Stimulated activated memory B cell treated with anti-CD40 and anti-IgM and Interleukin-4, amounts not matched to agents 10 μg/mL and 1 μg/mL and 100 μg/mL, for 72 hours (primary cell): ENCODE measurements at regions not wholly inside any gene's neighbourhood (a gene's known extent, or its start where the extent isn't known, plus 50 kb on each side); places are given as distances from the start of the nearest gene placed in this dataset.
A peak's percentile ranks its signal among the peaks of the same experiment; 100 is the strongest.

Experiments used
- ATAC-seq: fragments of 150-1000 bp; cut with Tn5 transposase; 2 replicates; pipeline ENCODE4 v1.10.0; 2021
- H3K27ac Mint-ChIP-seq: one replicate; pipeline ENCODE4 v1.8.0; 2022; ENCODE audit warnings: mild to moderate bottlenecking, mixed read lengths
- H3K27me3 Mint-ChIP-seq: one replicate; pipeline ENCODE4 v1.8.0; 2022; ENCODE audit warnings: mixed read lengths
- H3K36me3 Mint-ChIP-seq: one replicate; pipeline ENCODE4 v1.8.0; 2022; ENCODE audit warnings: mixed read lengths
- H3K4me1 Mint-ChIP-seq: one replicate; pipeline ENCODE4 v1.8.0; 2022; ENCODE audit warnings: mixed read lengths
- H3K4me3 Mint-ChIP-seq: one replicate; pipeline ENCODE4 v1.8.0; 2022; ENCODE audit warnings: mild to moderate bottlenecking, moderate library complexity, mixed read lengths
- H3K9me3 Mint-ChIP-seq: one replicate; pipeline ENCODE4 v1.8.0; 2022; ENCODE audit warnings: mixed read lengths

DNA sequence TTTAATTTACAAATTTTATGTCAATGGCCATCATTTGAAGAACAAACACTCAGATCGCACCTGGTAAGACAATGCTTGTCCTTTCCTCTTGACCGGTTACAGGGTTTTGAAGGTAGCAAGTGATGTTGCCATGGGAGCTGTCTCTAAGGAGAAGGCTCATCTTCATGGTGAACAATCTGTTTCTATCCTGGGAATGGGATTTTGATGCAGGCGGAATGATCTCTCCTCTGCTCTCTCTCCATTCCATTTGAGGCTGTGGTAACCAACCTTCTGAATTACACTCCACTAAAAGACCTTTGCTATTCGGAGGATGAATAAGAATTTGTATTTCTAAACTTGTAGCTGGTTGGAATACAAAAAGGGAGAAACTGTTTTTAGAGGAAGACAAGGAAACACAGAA is 57.9 kb upstream of the SLC5A9 start:
- no peak overlapping the region for H3K4me3 Mint-ChIP-seq
- no peak overlapping the region for H3K27ac Mint-ChIP-seq
- no peaks in the 10 kb centered on the region for H3K4me1 Mint-ChIP-seq
- peaks cover 10% of the 10 kb centered on the region for H3K9me3 Mint-ChIP-seq
- H3K27me3 Mint-ChIP-seq = peaks cover 16% of the 10 kb centered on the region
- no peak for ATAC-seq
- no peaks in the 10 kb centered on the region for H3K36me3 Mint-ChIP-seq

DNA sequence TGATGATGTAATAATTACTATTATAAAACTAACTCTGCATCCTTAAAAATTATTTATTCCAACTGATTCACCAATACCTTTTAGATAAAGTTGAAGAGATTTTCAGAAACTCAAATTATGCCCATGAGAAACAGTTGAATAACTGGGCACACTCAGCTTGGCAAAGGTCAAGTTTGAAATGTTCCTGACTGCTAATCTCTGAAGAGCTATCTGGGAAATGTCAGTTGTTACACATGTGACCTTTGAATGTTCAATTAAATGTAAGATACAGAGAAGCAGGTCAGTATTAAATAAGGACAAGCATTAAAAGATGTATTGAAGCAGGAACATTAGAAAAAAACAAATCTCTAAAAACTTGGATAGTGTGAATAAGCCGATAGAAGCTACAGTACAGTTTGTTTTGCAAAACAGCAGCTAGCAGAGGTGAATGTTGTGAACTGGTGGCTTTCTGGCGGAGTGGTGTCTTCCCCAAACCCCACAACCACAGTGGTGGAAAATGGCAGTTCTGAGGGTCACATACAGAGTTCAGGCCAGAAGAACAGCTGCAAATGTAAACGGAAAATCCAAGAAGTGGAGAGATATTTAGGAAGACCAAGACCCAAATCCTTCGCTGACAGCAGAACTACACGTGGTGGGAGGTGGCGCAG is 61.9 kb upstream of the SLC5A9 start:
- H3K27me3 Mint-ChIP-seq = peaks cover 16% of the 10 kb centered on the region
- H3K9me3 Mint-ChIP-seq = no peaks in the 10 kb centered on the region
- ATAC-seq = no peak
- no peaks in the 10 kb centered on the region for H3K36me3 Mint-ChIP-seq
- H3K4me3 Mint-ChIP-seq = no peak overlapping the region
- no peaks in the 10 kb centered on the region for H3K4me1 Mint-ChIP-seq
- H3K27ac Mint-ChIP-seq = no peak overlapping the region

DNA sequence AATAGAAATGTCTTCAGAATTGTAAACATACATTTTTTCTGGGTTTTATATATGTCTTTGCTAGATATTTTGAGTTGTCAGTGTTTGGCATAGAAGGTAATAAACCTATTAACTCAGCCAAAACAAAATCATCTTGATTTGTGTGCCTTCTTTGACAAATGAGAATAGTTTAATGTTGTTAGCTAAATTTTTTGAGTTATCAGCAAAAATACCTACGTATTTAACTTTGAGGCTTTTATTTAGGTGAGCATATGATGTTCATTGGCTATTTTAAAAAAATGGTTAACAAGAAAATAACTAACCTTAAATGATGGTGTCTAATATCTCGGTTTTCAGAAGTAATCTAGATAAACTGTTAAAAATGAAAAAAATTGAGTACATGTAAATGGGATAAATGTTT is 83.2 kb upstream of the SLC5A9 start:
- ATAC-seq = no peak
- Mint-ChIP-seq H3K27me3 (peaks cover 51% of the 10 kb centered on the region), H3K9me3 (no peaks in the 10 kb centered on the region), H3K4me3 (no peak overlapping the region), H3K27ac (no peak overlapping the region), H3K36me3 (no peaks in the 10 kb centered on the region), H3K4me1 (no peaks in the 10 kb centered on the region)

DNA sequence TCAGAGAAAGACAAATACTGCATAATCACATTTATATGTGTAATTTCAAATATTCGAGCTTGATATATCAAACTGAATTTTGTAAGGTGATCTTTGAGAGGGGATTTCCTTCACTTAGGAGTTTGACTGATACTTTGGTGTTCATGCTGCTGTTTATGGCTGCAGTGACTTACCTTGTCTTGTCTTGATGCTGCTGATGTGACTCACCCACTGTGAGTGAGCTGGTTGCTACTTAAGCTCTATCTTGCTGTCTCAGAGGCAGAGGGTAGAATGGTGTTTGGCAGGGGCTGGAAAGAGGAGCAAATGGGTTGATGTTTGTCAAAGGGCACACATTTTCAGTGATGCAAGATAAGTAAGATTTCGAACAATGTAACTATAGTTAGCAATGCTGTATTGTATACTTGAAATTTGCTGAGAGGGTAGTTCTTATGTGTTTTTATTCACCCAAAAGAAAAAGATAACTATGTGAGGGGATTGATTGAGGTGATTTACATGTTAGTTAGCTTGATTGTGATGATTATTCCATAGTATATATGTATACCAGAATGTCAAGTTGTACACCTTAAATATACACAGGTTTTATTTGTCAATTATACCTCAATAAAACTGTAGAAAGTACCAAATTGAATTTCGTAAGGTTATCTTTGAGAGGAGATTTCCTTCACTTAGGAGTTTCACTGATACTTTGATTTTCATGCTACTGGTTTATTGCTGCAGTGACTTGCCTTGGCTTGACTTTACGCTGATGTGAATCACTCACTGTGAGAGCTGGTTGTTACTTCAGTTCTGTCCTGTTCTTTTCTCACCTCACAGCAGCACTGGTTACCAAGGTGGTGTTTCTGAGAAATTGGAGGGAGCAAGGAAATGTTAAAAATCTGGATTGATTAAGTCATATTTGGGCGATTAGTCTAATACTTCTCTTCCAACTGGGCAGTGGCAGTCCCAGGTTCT is 94.5 kb upstream of the SLC5A9 start:
- H3K27me3 Mint-ChIP-seq = peaks cover 12% of the 10 kb centered on the region
- H3K27ac Mint-ChIP-seq = no peak overlapping the region
- ATAC-seq = no peak
- peaks cover 5% of the 10 kb centered on the region for H3K9me3 Mint-ChIP-seq
- H3K4me3 Mint-ChIP-seq = no peak overlapping the region
- H3K4me1 Mint-ChIP-seq = no peaks in the 10 kb centered on the region
- no peaks in the 10 kb centered on the region for H3K36me3 Mint-ChIP-seq

DNA sequence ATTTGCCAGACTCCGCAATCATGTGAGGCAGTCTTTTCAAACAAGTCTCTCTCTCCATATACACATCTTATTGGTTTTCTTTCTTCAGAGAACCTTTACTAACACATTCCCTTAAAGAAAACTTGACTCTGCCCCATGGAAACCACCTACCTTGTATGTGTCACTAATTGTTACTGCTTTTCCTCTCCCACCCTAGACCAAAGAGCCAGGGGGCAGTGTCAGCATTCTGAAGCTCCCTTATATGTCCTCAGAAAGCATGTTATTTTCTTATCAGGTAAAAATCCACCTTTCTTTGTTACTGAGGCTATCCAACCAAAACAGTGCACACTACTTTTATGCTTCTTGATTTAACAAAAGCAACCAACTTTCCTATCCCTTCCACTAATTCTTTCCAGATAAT is 98.9 kb upstream of the SLC5A9 start:
- ATAC-seq = no peak
- no peaks in the 10 kb centered on the region for H3K36me3 Mint-ChIP-seq
- H3K4me3 Mint-ChIP-seq = no peak overlapping the region
- H3K27ac Mint-ChIP-seq = no peak overlapping the region
- peaks cover 23% of the 10 kb centered on the region for H3K27me3 Mint-ChIP-seq
- no peaks in the 10 kb centered on the region for H3K4me1 Mint-ChIP-seq
- H3K9me3 Mint-ChIP-seq = peaks cover 4% of the 10 kb centered on the region

DNA sequence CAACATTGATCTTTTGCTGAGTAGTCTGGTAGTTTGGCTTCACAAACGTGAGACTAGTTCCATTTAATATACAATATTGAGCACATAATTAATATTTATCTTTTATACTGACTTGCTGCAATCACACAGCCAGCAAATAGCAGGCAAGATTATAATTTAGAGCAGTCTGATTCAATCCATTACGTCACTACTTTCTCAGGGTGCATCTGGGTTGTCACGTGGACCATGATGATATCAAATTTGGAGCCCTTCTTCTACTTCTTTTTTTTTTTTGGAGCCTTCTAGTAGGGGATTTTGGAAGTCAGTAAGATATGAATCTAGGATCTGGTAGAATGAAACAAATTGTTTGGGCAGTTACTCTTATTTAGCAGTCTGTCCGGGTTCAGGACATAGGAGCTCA is 100.6 kb upstream of the SLC5A9 start:
- Mint-ChIP-seq H3K4me1 (no peaks in the 10 kb centered on the region), H3K4me3 (no peak overlapping the region), H3K27ac (no peak overlapping the region), H3K9me3 (peaks cover 8% of the 10 kb centered on the region), H3K36me3 (no peaks in the 10 kb centered on the region), H3K27me3 (peaks cover 23% of the 10 kb centered on the region)
- no peak for ATAC-seq

DNA sequence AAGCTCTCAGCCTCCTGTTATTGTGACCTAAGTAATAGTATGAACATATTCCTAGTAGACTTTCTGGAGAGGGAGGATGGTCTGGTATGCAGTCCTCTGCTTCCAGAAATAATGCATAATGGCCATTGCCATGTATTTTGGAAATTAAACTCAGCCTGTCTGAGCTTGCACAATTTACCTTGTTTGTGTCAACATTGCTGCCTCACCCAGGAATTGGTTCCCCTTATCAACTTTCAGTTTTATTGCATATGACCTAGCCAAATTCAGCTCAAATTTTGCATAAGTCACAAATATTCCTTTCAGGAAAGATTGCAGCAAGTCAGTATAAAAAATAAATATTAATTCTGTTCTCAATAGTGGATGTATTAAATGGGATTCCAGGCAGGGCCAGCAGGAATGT is 101.9 kb upstream of the SLC5A9 start:
- no peak for ATAC-seq
- H3K4me3 Mint-ChIP-seq = no peak overlapping the region
- H3K27me3 Mint-ChIP-seq = peaks cover 23% of the 10 kb centered on the region
- H3K4me1 Mint-ChIP-seq = no peaks in the 10 kb centered on the region
- no peak overlapping the region for H3K27ac Mint-ChIP-seq
- peaks cover 5% of the 10 kb centered on the region for H3K9me3 Mint-ChIP-seq
- no peaks in the 10 kb centered on the region for H3K36me3 Mint-ChIP-seq

DNA sequence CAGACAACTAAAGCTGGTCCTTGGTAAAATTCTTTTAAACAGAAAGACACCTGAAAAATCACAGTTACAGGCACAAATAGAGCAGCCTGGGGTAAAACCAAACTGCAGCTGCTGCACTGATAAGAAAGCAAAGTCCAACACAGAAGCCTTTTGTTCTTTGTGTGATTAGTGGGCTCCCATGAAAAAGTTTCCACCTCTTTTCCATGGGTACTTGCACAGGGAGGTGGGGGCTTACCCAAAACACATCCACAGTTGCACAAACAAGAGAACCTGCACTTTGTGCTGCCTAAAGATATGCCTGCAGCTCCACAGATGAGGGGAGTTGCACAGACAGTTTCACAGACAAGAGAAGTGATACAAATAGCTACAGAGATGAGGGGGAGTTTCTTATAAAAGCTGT is 106.7 kb upstream of the SLC5A9 start:
- Mint-ChIP-seq H3K27me3 (peaks cover 22% of the 10 kb centered on the region), H3K4me1 (no peaks in the 10 kb centered on the region)

DNA sequence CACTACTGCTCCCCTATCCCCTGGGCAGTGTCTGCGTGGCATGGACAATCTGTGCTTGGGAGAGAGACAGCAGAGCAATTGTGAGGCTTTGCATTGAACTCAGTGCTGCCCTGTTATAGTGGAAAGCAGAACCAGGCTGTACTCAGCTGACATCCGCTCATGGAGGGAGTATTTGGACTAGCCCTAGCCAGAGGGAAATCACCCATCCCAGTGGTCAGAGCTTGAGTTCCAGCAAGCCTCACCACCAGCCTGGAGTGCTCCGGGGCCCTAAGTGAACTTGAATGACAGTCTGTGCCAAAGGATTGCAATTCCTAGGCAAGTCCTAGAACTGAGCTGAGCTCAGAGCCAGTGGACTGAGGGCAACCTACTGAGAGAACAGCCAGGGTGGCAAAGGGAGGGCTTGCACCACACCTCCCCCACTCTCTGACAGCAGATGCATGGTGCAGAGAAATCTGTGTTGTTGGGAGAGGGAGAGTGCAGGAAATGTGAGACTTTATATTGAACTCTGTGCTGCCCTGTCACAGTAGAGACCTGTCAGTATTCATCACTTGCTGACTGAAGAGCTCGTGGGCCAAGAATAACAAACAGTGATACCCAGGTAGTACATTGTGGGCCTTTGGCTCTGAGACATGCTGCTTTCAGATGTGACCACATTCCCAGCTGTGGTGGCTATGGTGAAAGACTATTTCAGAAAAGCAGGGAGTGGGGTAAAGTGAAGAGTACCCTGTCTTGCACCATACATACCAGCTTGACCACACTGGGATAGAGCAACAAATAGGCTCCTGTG is 107.7 kb upstream of the SLC5A9 start:
- peaks cover 22% of the 10 kb centered on the region for H3K27me3 Mint-ChIP-seq
- peaks cover 4% of the 10 kb centered on the region for H3K9me3 Mint-ChIP-seq
- H3K4me3 Mint-ChIP-seq = no peak overlapping the region
- no peak overlapping the region for H3K27ac Mint-ChIP-seq
- peak; percentile 31 for ATAC-seq
- H3K36me3 Mint-ChIP-seq = no peaks in the 10 kb centered on the region
- H3K4me1 Mint-ChIP-seq = no peaks in the 10 kb centered on the region

More for the DNA sequence above, 106.7 kb upstream of the SLC5A9 start:
- H3K27ac Mint-ChIP-seq = no peak overlapping the region
- H3K4me3 Mint-ChIP-seq = no peak overlapping the region
- H3K36me3 Mint-ChIP-seq = no peaks in the 10 kb centered on the region
- peaks cover 4% of the 10 kb centered on the region for H3K9me3 Mint-ChIP-seq
- no peak for ATAC-seq

DNA sequence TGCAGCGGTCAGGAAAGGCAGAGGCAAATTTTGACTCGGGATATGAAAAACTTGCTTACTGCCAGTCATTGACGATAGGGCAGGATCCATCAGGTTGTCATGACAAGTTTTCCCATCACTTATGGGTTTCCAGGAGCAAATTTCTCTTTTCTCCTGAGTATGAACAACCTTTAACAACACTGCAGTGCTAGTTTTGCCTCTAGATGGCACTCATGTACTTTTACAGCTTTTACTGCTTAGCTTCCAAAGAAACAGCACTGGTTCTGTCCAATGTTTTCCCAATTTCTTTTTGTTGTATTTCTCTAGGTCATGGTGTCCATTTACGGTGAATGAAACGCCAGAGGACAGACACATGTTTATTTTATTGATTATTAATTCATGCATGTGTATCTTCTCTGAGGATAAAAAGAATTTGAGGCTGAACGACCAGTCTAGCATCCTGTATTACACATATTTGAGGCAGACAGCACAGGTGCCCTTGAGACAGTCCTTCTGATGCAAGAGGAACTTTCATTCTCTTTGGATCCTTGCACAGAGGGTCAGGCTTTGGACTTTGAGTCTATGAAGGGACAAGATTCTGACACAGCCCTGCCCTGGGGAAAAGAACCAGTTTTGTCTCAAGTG is 112.3 kb upstream of the TRABD2B start:
- H3K27me3 Mint-ChIP-seq = peaks cover 15% of the 10 kb centered on the region
- no peak overlapping the region for H3K4me3 Mint-ChIP-seq
- no peaks in the 10 kb centered on the region for H3K4me1 Mint-ChIP-seq
- ATAC-seq = no peak
- H3K27ac Mint-ChIP-seq = no peak overlapping the region
- H3K9me3 Mint-ChIP-seq = no peaks in the 10 kb centered on the region
- no peaks in the 10 kb centered on the region for H3K36me3 Mint-ChIP-seq

DNA sequence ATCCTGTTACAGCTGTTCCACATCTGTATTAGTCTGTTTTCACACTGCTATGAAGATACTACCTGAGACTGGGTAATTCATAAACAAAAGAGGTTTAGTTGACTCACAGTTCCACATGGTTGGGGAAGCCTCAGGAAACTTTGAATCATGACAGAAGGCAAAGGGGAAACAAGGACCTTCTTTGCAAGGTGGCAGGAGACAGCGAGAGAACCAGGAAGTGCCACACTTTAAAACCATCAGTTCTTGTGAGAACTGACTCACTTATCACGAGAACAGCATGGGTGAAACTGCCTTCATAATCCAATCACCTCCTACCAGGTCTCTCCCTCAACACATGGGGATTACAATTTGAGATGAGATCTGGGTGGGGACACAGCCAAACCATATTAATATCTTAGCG is 110.3 kb upstream of the TRABD2B start:
- Mint-ChIP-seq H3K9me3 (no peaks in the 10 kb centered on the region), H3K4me3 (no peak overlapping the region), H3K27ac (no peak overlapping the region), H3K27me3 (no peaks in the 10 kb centered on the region), H3K4me1 (no peaks in the 10 kb centered on the region), H3K36me3 (no peaks in the 10 kb centered on the region)
- ATAC-seq = no peak

DNA sequence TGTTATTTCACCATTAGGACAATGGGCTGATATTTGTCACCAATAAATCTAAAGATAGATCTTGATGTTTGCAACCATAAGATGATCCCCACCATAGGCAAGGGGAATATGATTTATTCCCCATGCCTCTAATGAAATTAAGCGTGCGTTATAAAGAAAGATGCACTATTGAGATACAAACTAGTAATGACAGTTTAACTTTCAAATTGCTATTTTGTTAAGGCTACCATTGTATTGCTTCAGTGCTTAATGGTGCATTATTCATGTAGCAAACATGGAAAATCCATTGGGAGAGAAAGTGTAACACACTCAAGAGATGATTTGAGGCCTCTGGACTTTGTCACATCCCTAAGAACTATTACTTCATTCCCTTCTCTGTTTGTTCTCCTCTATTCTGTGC is 108.9 kb upstream of the TRABD2B start:
- Mint-ChIP-seq H3K9me3 (no peaks in the 10 kb centered on the region), H3K4me1 (no peaks in the 10 kb centered on the region), H3K36me3 (no peaks in the 10 kb centered on the region), H3K27ac (no peak overlapping the region), H3K4me3 (no peak overlapping the region), H3K27me3 (peaks cover 9% of the 10 kb centered on the region)
- ATAC-seq = no peak

DNA sequence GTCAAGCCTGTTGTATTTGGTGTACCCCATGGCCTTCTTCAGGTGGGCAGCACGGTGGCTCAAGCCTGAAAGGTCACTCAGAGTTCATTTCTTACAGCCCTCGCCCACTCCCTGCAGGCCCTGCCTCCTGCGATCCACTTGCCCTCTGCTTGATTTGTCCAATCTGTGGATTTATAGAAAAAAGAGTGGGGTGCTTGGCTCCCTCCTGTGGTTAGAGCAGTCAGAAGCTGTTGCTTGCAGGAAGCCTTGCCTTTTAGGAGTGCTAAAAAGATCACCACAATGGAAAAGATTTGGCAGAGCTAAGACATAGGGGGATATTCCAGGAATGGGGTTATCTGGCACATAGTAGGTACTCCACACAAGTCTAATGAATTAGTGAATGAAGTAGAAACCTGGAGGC is 108.0 kb upstream of the TRABD2B start:
- no peaks in the 10 kb centered on the region for H3K9me3 Mint-ChIP-seq
- H3K36me3 Mint-ChIP-seq = no peaks in the 10 kb centered on the region
- no peak for ATAC-seq
- H3K27ac Mint-ChIP-seq = no peak overlapping the region
- H3K27me3 Mint-ChIP-seq = peaks cover 9% of the 10 kb centered on the region
- no peak overlapping the region for H3K4me3 Mint-ChIP-seq
- H3K4me1 Mint-ChIP-seq = no peaks in the 10 kb centered on the region

DNA sequence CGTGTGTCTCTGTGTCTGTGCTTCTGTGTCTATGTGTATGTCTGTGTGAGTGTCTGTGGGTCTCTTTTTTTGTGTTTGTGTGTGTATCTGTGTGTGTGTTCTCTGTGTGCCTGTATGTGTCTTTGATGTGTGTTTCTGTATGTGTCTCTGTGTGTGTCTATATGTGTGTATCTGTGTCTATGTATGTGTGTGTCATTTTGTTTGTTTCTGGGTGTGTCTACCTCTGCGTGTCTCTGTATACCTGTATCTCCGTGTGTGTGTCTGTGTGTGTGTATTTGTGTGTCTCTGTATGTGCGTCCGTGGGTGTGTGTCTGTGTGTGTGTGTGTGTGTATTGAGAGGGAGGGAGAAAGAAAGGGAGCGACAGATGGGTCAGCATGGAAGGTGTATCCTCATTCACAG is 106.3 kb upstream of the TRABD2B start:
- Mint-ChIP-seq H3K27me3 (peaks cover 9% of the 10 kb centered on the region), H3K4me3 (no peak overlapping the region), H3K36me3 (no peaks in the 10 kb centered on the region), H3K9me3 (no peaks in the 10 kb centered on the region), H3K27ac (no peak overlapping the region), H3K4me1 (no peaks in the 10 kb centered on the region)
- ATAC-seq = no peak

DNA sequence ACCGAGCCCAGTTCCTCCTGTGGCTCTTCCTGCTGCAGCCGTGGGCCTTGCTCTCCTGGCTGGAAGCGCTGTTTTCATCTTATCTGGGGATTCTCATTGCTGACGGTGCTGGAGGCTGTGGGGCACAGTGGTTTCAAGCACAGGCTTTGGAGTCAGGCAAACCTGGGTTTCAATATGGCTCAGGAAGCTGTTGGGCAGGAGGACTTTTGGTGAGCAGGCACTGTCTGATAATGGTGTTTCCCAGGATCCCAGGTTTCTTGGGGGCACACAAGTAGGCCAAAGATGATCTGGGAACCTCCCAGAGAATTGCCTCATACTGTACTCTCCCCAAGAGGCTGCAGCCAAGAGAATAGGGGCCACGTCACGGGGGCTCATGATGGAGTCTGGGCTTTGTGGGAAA is 105.6 kb upstream of the TRABD2B start:
- H3K27me3 Mint-ChIP-seq = peaks cover 10% of the 10 kb centered on the region
- no peaks in the 10 kb centered on the region for H3K4me1 Mint-ChIP-seq
- no peak overlapping the region for H3K27ac Mint-ChIP-seq
- no peaks in the 10 kb centered on the region for H3K9me3 Mint-ChIP-seq
- no peak overlapping the region for H3K4me3 Mint-ChIP-seq
- ATAC-seq = no peak
- H3K36me3 Mint-ChIP-seq = no peaks in the 10 kb centered on the region
